H1 (cell line): ENCODE measurements at regions not wholly inside any gene's neighbourhood (a gene's known extent, or its start where the extent isn't known, plus 50 kb on each side); places are given as distances from the start of the nearest gene placed in this dataset.

Experiments
- ATF2 ChIP-seq: IDR thresholded peaks from 2 replicates; pipeline ENCODE4 v1.6.1; 2012; ENCODE audit warnings: low read length, inconsistent platforms
- ATF3 ChIP-seq: IDR thresholded peaks from 2 replicates; pipeline ENCODE4 v1.6.1; 2011; ENCODE audit warnings: low read depth, mild to moderate bottlenecking, low read length; ENCODE audit not compliant: insufficient read depth
- CTBP2 ChIP-seq: IDR thresholded peaks from 2 replicates; pipeline ENCODE4 v1.7.0; 2011; ENCODE audit warnings: borderline replicate concordance, mild to moderate bottlenecking, moderate library complexity, mixed read lengths, low read length; ENCODE audit not compliant: insufficient read depth, insufficient read length
- CTCF ChIP-seq, 3 experiments: IDR thresholded peaks; 1 replicate in 2 of 3; 2 replicates in 1 of 3; pipeline versions ENCODE4 v1.5.1 to v1.6.1; 2011; ENCODE audit warnings: low read length in 3 of 3, mild to moderate bottlenecking in 3 of 3, inconsistent platforms in 2 of 3, low read depth in 1 of 3, moderate library complexity in 1 of 3; ENCODE audit not compliant: insufficient read depth in 1 of 3; ENCODE audit errors: control extremely low read depth in 1 of 3
- EZH2 ChIP-seq: fragments of 200-600 bp; sonication (generic); IDR thresholded peaks from 2 replicates; pipeline ENCODE4 v1.7.1; 2012; ENCODE audit warnings: low read depth, mild to moderate bottlenecking, moderate library complexity, low read length, inconsistent platforms; ENCODE audit not compliant: severe bottlenecking
- KDM5A ChIP-seq: fragments of 200-600 bp; IDR thresholded peaks from 2 replicates; pipeline ENCODE4 v1.7.1; 2012; ENCODE audit warnings: mild to moderate bottlenecking, low read length, inconsistent platforms, mixed read lengths
- RBBP5 ChIP-seq: IDR thresholded peaks from 2 replicates; pipeline ENCODE4 v1.7.1; 2012; ENCODE audit warnings: low read depth, mild to moderate bottlenecking, inconsistent platforms, low read length, moderate library complexity, borderline replicate concordance
- SUZ12 ChIP-seq: fragments of 200-600 bp; sonication (generic); IDR thresholded peaks from 2 replicates; pipeline ENCODE4 v1.6.1; 2012; ENCODE audit warnings: mild to moderate bottlenecking, inconsistent platforms, low read length, moderate library complexity, mixed read lengths

GRCh38 chr7:24141874-24142509, 142.0 kb upstream of the NPY start (continued):
- TF ChIP-seq ATF2 = no peak
- no peak for TF ChIP-seq CTBP2
- TF ChIP-seq KDM5A = no peak
- no peak for TF ChIP-seq CTCF (IDR thresholded peaks at IDR 0.05; ENCODE audit: control extremely low read depth in 1 of 3, insufficient read depth in 1 of 3, low read depth in 1 of 3, low read length in 3 of 3)
- TF ChIP-seq ATF3 = no peak
- no peak for TF ChIP-seq SUZ12
- TF ChIP-seq EZH2 = no peak
- TF ChIP-seq RBBP5 = no peak
